MCF 10A (cell line): ENCODE measurements at regions not wholly inside any gene's neighbourhood (a gene's known extent, or its start where the extent isn't known, plus 50 kb on each side); places are given as distances from the start of the nearest gene placed in this dataset.

Experiments used
- BruUV-seq: library from RNA; stranded (reverse); fragments of 400-500 nt; replicated peaks from 2 replicates; lab custom pipeline; 2021; lab: Mats Ljungman, UMichigan
- CTCF ChIA-PET: fragments of 300-600 bp; sonication (Branson Sonifier 250); formaldehyde crosslinking; extraction: SDS; loops from one replicate; lab custom pipeline; 2021; ENCODE audit warnings: antibody characterized with exemption, inconsistent platforms; lab: Yijun Ruan, JAX
- POLR2A ChIA-PET: fragments of 300-600, 350-650 bp; sonication (Branson Sonifier 250); formaldehyde crosslinking; extraction: SDS; loops from one replicate; lab custom pipeline; 2020; ENCODE audit warnings: antibody characterized with exemption, inconsistent platforms; lab: Yijun Ruan, JAX
- DNase-seq: peaks from one replicate; pipeline ENCODE4 v3.0.0-alpha.2; 2018; ENCODE audit not compliant: unreplicated experiment
- H3K27ac Mint-ChIP-seq: one replicate; pipeline ENCODE4 v1.8.0; 2022; ENCODE audit warnings: mild to moderate bottlenecking, low read depth, mixed read lengths; ENCODE audit not compliant: unreplicated experiment
- H3K27me3 Mint-ChIP-seq: one replicate; pipeline ENCODE4 v1.8.0; 2022; ENCODE audit warnings: mixed read lengths; ENCODE audit not compliant: insufficient read depth, unreplicated experiment
- H3K36me3 Mint-ChIP-seq: one replicate; pipeline ENCODE4 v1.8.0; 2022; ENCODE audit warnings: mild to moderate bottlenecking, moderate library complexity, mixed read lengths; ENCODE audit not compliant: insufficient read depth, unreplicated experiment
- H3K4me1 Mint-ChIP-seq: one replicate; pipeline ENCODE4 v1.8.0; 2022; ENCODE audit warnings: mixed read lengths; ENCODE audit not compliant: insufficient read depth, unreplicated experiment
- H3K4me3 Mint-ChIP-seq: one replicate; pipeline ENCODE4 v1.8.0; 2022; ENCODE audit warnings: mild to moderate bottlenecking, moderate library complexity, mixed read lengths; ENCODE audit not compliant: unreplicated experiment
- H3K9me3 Mint-ChIP-seq: one replicate; pipeline ENCODE4 v1.8.0; 2022; ENCODE audit warnings: mixed read lengths; ENCODE audit not compliant: unreplicated experiment
- intact Hi-C: fragments of 100-400 bp; cut with micrococcal nuclease; formaldehyde crosslinking; loops from 2 replicates; pipeline ENCODE4 v1.14.1; 2022
- TF ChIP-seq, protein P1 (sequence below): fragments of 200-600 bp; IDR thresholded peaks from one replicate; pipeline ENCODE4 v1.8.0; 2022; ENCODE audit warnings: antibody characterized with exemption, mild to moderate bottlenecking; ENCODE audit not compliant: unreplicated experiment

DNA sequence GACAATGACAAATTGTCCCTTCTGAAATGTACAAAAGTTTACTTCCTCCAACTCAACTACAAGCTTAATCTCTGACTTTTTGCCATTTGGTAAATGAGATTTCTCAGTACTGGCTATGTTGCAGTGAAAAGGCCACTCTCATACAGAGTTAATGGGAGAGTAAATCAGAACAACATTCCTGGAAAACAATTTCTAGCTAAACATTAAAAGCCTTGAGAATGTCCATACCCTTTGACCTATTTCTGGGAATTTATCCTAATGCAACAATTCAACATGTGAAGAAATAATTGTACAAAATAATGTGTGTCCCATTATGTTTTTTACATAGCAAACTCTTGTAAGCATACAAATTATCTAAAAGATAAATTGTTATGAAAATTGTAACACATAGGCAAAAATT, 56.3 kb upstream of the SPEF2 start:
- no TSS peak for BruUV-seq
- no peak for DNase-seq
- intact Hi-C loops = no loop called here
- CTCF ChIA-PET = interaction anchor here (1.5 kb wide), 1 partner anchor 56 kb away, joined by 4 read pairs; the partner anchor contains the start of gene SPEF2
- Mint-ChIP-seq H3K4me1 (no peaks in the 10 kb centered on the region), H3K9me3 (peaks cover 22% of the 10 kb centered on the region), H3K4me3 (no peak overlapping the region), H3K36me3 (no peaks in the 10 kb centered on the region), H3K27ac (no peak overlapping the region), H3K27me3 (no peaks in the 10 kb centered on the region)
- POLR2A ChIA-PET = no interaction called here
- TF ChIP-seq, protein P1, sequence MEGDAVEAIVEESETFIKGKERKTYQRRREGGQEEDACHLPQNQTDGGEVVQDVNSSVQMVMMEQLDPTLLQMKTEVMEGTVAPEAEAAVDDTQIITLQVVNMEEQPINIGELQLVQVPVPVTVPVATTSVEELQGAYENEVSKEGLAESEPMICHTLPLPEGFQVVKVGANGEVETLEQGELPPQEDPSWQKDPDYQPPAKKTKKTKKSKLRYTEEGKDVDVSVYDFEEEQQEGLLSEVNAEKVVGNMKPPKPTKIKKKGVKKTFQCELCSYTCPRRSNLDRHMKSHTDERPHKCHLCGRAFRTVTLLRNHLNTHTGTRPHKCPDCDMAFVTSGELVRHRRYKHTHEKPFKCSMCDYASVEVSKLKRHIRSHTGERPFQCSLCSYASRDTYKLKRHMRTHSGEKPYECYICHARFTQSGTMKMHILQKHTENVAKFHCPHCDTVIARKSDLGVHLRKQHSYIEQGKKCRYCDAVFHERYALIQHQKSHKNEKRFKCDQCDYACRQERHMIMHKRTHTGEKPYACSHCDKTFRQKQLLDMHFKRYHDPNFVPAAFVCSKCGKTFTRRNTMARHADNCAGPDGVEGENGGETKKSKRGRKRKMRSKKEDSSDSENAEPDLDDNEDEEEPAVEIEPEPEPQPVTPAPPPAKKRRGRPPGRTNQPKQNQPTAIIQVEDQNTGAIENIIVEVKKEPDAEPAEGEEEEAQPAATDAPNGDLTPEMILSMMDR = no peak

DNA sequence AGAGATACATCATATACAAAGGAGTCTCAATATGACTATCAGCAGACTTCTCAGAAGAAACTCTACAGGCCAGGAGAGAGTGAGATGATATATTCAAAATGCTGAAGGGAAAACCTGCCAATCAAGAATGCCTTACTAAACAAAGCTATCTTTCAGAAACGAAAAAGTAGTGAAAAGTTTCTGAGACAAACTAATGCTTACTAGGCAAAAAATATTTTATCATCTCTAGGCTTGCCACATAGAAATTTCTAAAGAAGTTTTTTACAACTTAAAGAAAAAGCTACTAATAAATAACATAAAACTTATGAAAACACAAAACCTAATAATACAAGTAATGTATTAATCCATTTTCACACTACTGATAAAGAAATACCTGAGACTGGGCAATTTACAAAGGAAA, 59.9 kb upstream of the SPEF2 start:
- no TSS peak for BruUV-seq
- TF ChIP-seq, protein P1 = no peak
- H3K27me3 Mint-ChIP-seq = no peaks in the 10 kb centered on the region

DNA sequence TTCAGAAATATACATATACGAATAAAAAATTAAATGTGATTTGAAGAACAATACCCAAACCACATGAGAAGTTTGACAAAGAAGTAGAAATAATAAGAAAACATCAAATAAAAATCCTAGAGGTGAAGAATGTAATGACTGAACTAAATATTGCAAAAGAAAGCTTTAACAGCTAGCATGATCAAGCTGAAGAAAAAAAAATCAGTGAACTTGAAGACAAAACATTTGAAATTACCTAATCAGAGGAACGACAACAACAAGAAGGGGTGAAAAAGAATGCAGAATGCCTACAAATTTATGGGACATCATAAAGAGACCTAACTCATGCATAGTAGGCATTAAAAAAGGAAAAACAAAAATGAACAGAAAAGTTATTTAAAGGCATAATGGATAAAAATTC, 60.5 kb upstream of the SPEF2 start:
- H3K27me3 Mint-ChIP-seq = no peaks in the 10 kb centered on the region
- POLR2A ChIA-PET = interaction anchor here (0.7 kb wide), 2 partner anchors 82 to 327 kb away, joined by 3 read pairs; no protein-coding TSS in a partner anchor
- no peak for DNase-seq
- H3K9me3 Mint-ChIP-seq = peaks cover 22% of the 10 kb centered on the region
- CTCF ChIA-PET = no interaction called here
- H3K27ac Mint-ChIP-seq = no peak overlapping the region
- H3K4me3 Mint-ChIP-seq = no peak overlapping the region
- H3K36me3 Mint-ChIP-seq = no peaks in the 10 kb centered on the region
- TF ChIP-seq, protein P1 = no peak
- no TSS peak for BruUV-seq
- intact Hi-C loops = no loop called here
- no peaks in the 10 kb centered on the region for H3K4me1 Mint-ChIP-seq

More for the DNA sequence above, 59.9 kb upstream of the SPEF2 start:
- intact Hi-C loops = no loop called here
- DNase-seq = no peak
- Mint-ChIP-seq H3K27ac (no peak overlapping the region), H3K4me3 (no peak overlapping the region), H3K36me3 (no peaks in the 10 kb centered on the region), H3K4me1 (no peaks in the 10 kb centered on the region), H3K9me3 (peaks cover 22% of the 10 kb centered on the region)
- CTCF ChIA-PET = no interaction called here
- POLR2A ChIA-PET = interaction anchor here (0.7 kb wide), 1 partner anchor 83 kb away, joined by 3 read pairs; no protein-coding TSS in a partner anchor

DNA sequence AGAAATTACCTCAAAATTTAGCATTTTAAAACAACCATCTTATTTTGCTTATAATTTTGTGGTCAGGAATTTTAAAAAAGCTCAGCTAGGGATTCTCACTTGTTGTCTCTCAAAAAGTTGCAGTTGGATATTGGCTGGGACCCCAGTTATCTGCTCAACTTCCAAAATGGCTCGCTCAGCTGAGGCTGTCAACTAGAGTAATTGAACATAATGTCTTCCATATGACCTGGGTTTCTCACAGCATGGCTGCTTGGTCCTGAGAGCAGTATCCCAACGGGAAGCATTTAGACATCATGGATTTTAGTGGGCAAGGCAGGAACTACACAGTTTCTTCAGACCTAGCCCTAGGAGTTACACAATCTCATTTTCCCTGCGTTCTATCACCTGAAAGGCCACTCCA, 63.6 kb upstream of the SPEF2 start:
- Mint-ChIP-seq H3K27ac (no peak overlapping the region), H3K27me3 (no peaks in the 10 kb centered on the region), H3K4me1 (no peaks in the 10 kb centered on the region), H3K9me3 (peaks cover 15% of the 10 kb centered on the region), H3K36me3 (no peaks in the 10 kb centered on the region), H3K4me3 (no peak overlapping the region)
- DNase-seq = no peak
- no TSS peak for BruUV-seq
- ChIA-PET POLR2A (no interaction called here), CTCF (no interaction called here)
- intact Hi-C loops = no loop called here
- TF ChIP-seq, protein P1 = no peak
